GM19239 (cell line): ENCODE measurements at regions not wholly inside any gene's neighbourhood (a gene's known extent, or its start where the extent isn't known, plus 50 kb on each side); places are given as distances from the start of the nearest gene placed in this dataset.

Source experiments
- DNase-seq: peaks from one replicate; pipeline ENCODE4 v3.0.0; 2011; ENCODE audit warnings: low spot score; ENCODE audit not compliant: insufficient read length
- FAIRE-seq: peaks from 2 replicates; lab custom pipeline; 2011; peaks lifted over from hg19 to GRCh38; lab: Jason Lieb, UNC

GRCh38 chr4:173871643-173872042 is 341.6 kb upstream of the HAND2 start:
- DNase-seq (no peak), FAIRE-seq (no peak)

- no peak for DNase-seq
- no peak for FAIRE-seq
These were observed 336.4 kb upstream of the HAND2 start for GRCh38 chr4:173866322-173867026.

- no peak for FAIRE-seq
These were observed 332.7 kb upstream of the HAND2 start for GRCh38 chr4:173862754-173863153.

GRCh38 chr4:173860094-173860493 is 330.1 kb upstream of the HAND2 start:
- FAIRE-seq (no peak), DNase-seq (no peak)

More at GRCh38 chr4:173862754-173863153, 332.7 kb upstream of the HAND2 start:
- DNase-seq: no peak

GRCh38 chr4:173859091-173859713 is 329.2 kb upstream of the HAND2 start:
- no peak for FAIRE-seq
- no peak for DNase-seq

- DNase-seq (no peak), FAIRE-seq (no peak)
These were observed 328.4 kb upstream of the HAND2 start for GRCh38 chr4:173858471-173858870.

GRCh38 chr4:173857828-173858227 is 327.8 kb upstream of the HAND2 start:
- FAIRE-seq (no peak), DNase-seq (no peak)

GRCh38 chr4:173855015-173855414 is 325.0 kb upstream of the HAND2 start:
- DNase-seq: no peak
- no peak for FAIRE-seq

- DNase-seq (no peak), FAIRE-seq (no peak)
These were observed 322.7 kb upstream of the HAND2 start for GRCh38 chr4:173852775-173853174.

GRCh38 chr4:173845580-173845979 is 315.6 kb upstream of the HAND2 start:
- DNase-seq: no peak
- FAIRE-seq: no peak

GRCh38 chr4:173839865-173840264 is 309.8 kb upstream of the HAND2 start:
- DNase-seq (no peak), FAIRE-seq (no peak)

GRCh38 chr4:173837517-173837916 is 307.5 kb upstream of the HAND2 start:
- DNase-seq: no peak
- no peak for FAIRE-seq

- no peak for DNase-seq
- FAIRE-seq: no peak
These were observed 305.9 kb upstream of the HAND2 start for GRCh38 chr4:173835903-173836302.

- no peak for FAIRE-seq
- DNase-seq: no peak
These were observed 304.1 kb upstream of the HAND2 start for GRCh38 chr4:173834151-173834550.

GRCh38 chr4:173829565-173829964 is 299.5 kb upstream of the HAND2 start:
- FAIRE-seq (no peak), DNase-seq (no peak)

GRCh38 chr4:173827707-173828106 is 297.7 kb upstream of the HAND2 start:
- DNase-seq (no peak), FAIRE-seq (no peak)

- no peak for FAIRE-seq
- no peak for DNase-seq
These were observed 291.8 kb upstream of the HAND2 start for GRCh38 chr4:173821876-173822275.

- no peak for FAIRE-seq
- DNase-seq: no peak
These were observed 291.0 kb upstream of the HAND2 start for GRCh38 chr4:173821036-173821435.

- no peak for FAIRE-seq
- DNase-seq: no peak
These were observed 277.3 kb upstream of the HAND2 start for GRCh38 chr4:173807347-173807746.

- FAIRE-seq (no peak), DNase-seq (no peak)
These were observed 275.9 kb upstream of the HAND2 start for GRCh38 chr4:173805884-173806283.

- DNase-seq (no peak), FAIRE-seq (no peak)
These were observed 272.6 kb upstream of the HAND2 start for GRCh38 chr4:173802662-173803022.
